HG03571 (cell line): ENCODE measurements at regions not wholly inside any gene's neighbourhood (a gene's known extent, or its start where the extent isn't known, plus 50 kb on each side); places are given as distances from the start of the nearest gene placed in this dataset.
"Not testable (repeated sequence)": the region's sequence is repeated elsewhere in the genome, so short reads cannot be mapped to it uniquely, and the experiment has no call there.

ENCODE experiments used
- ATAC-seq: cut with Tn5 transposase; IDR thresholded peaks from one replicate; pipeline ENCODE4 v1.9.1; 2021; ENCODE audit not compliant: unreplicated experiment

DNA sequence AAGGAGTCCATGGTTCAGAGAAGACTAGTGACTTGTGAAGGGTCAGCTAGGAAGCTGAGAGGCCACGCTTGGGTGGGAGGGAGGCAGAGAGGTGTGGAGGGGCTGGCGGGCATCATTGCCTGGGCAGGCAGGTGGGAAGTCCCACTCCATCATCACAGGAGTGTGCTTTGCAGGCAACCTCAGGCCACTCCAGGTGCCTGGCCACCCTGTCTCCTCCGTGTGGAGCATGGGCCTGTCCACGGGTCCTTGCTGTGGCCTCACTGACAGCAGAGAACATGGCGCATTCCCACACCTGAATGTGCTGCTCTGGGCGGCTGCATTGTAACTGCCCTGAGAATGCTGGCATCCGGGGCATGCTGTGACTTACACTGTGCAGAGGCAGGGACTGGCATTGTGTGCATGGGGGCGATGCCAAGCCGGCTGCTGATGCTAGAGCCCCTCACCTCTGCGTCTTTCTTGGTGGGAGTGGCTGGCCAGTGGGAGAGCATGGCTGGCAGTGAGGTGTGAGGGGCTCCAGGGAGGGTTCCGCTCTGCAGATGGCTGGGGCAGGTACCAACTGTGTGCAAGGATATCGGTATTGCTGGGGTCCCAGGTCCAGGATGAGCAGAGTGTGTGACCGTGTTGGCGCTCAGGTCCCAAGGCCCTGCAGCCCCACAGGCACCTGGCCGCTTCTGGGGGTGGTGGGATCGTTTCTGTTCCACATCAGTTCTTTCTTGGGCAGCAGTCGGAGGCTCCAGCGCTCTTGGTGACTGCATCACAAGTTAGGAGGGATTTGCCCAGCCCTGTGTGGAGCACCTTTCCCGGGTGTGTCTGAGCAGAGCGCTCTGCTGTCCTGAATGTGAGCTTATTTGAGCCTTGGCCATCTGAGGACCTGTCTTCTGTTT is 94.8 kb downstream of the NPIPB11 start:
- no peak for ATAC-seq

GRCh38 chr16:29310852-29311314 is 95.6 kb downstream of the NPIPB11 start:
- ATAC-seq = no peak

DNA sequence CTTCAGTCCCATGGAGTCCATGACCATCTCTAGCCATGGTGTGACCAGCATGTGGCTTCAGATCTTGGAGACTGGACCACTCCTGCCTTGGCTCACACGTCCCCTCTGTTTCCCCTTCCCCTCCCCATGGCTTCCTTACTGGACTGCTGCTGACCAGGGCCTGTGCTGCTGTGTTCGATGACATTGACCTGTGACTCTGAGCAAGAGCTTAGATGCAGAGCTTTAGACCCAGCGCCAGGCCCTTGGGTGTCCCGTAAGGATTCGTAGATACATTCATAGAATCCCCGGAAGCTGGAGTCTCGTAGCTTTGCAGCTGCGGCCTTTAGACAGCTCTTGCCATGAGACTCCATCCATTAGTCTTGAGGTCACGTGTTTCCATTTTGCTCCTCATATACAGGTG is 96.3 kb downstream of the NPIPB11 start:
- ATAC-seq = not testable (repeated sequence)

GRCh38 chr16:29309601-29310000 is 96.9 kb downstream of the NPIPB11 start:
- not testable (repeated sequence) for ATAC-seq

GRCh38 chr16:29308644-29309546 is 97.6 kb downstream of the NPIPB11 start:
- no peak for ATAC-seq

DNA sequence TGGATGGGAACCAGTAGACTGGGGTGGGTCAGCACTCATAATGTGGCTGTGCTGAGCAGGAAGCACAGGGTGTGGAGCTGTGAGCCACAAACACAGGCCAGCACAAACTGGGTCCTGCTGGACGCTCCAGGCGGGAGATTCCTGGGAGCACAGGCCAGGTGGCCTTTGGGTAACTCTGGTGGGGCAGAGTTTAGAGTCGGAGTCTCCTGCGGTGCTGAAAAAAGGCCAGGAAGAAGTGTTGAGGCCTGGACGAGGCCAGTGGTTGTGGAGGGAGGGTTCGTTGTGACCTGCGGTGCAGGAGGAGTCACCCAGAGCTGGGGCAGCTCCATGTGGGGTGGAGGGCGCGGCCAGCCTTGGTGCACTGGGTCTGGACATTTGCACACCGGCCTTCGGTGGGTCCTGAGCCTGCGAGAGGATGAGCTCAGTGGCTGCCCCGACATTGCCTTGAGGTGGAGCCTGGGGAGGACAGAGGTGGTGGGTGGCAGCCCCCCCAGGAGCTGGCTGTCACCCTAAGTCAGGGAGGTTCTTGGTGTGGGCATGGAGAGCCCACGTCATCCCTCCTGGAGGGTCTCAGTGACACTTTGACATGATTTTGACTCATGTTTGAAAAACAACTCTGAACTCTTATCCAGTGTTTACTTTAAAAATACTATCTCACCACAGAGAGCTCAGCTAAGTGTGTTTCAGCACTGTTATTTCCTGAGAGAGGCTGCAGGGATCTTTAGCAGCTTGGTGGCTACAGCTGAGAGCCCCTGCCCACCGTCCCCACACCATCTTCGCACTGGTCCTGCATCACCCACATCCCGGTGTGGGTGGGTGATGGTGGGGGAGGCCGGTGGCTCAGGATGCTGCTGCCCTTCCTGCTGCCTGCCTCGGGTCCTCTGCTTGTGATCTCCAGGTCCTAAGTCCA is 98.7 kb downstream of the NPIPB11 start:
- no peak for ATAC-seq

- no peak for ATAC-seq
Measured at GRCh38 chr16:29306943-29307597, 99.4 kb downstream of the NPIPB11 start.

DNA sequence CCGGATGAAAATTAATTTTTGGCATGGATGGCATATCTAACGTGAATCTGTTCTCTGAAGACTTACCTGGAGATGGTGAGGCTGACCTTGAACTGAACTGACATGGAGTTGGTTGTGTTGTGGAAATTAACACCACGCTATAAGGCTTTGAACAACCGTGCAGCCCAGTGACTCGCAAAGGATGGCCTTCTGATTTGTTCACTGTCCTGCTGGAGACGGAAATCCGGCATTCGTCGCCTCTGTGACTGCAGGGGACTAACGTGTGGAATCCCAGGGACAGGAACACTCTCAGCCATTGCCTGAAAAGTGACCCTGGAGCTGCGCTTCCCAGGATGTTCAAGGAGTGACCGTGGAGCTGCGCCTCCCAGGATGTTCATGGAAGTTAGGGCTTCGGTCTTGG is 100.3 kb downstream of the NPIPB11 start:
- no peak for ATAC-seq

DNA sequence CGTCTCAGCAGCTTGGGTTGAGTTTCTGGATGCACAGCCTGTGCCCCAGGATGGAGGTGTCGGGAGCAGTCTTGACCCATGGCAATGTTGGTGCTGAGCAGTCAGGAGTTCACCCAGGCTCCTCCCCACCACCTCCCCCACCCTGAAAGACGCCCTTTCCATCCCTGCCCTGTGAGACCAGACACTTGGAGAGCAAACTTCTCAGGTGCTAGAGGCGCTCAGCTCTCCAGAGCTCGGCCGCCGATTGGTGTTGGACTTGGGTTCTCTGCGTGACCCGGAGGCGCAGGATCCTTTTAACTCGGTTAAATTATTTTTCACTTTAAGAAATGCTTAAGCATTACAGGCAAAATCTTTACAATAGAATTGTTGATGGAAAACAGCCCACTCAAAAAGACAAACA is 101.5 kb downstream of the NPIPB11 start:
- ATAC-seq = not testable (repeated sequence)

- ATAC-seq = no peak
Measured at GRCh38 chr16:29304251-29304650, 102.3 kb downstream of the NPIPB11 start.

- no peak for ATAC-seq
Measured at GRCh38 chr16:29303520-29303919, 103.0 kb downstream of the NPIPB11 start.

- ATAC-seq = no peak
Measured at GRCh38 chr16:29302976-29303375, 103.5 kb downstream of the NPIPB11 start.

DNA sequence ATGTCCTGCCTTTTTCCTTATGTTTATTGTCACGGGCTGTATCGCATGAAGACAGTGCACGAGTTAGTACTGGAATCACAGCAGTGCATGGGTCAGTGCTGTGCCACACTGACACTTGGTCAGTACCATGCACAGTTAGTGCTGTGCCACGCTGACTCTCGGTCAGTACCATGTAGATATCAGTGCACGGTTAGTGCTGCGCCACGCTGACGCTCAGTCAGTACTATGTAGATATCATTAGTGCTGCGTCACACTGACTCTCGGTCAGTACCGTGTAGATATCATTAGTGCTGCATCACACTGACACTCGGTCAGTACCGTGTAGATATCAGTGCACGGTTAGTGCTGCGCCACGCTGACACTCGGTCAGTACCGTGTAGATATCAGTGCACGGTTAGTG is 104.1 kb downstream of the NPIPB11 start:
- ATAC-seq = not testable (repeated sequence)

DNA sequence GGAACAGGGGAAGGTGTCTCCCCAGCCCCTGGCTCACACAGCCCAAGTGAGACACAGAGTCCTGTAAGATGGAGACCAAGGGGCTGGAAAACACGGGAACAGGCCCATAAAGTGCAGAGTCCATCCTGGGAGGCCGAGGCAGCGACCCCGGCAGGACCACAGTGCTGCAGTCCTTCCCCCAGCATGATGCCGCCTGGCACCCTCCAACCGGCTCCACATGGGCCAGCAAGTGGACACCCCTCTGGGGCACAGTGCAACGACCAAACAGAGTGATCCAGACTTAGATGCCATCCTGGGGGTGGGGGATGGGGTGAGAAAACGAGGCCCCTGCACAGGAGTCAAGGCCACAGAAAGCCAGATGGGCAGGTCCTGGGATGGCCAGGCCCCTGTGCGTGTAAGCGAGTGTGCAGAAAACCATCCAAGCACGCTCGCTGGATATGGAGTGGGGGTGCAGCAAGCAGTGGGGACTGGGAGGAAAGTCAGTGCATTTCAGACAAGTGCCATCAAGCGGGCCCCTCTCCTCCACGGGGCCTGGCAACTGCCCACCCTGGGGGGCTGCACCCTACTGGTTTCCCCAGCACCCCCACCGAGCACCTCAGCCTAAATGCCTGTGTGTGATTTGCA is 104.7 kb downstream of the NPIPB11 start:
- not testable (repeated sequence) for ATAC-seq

DNA sequence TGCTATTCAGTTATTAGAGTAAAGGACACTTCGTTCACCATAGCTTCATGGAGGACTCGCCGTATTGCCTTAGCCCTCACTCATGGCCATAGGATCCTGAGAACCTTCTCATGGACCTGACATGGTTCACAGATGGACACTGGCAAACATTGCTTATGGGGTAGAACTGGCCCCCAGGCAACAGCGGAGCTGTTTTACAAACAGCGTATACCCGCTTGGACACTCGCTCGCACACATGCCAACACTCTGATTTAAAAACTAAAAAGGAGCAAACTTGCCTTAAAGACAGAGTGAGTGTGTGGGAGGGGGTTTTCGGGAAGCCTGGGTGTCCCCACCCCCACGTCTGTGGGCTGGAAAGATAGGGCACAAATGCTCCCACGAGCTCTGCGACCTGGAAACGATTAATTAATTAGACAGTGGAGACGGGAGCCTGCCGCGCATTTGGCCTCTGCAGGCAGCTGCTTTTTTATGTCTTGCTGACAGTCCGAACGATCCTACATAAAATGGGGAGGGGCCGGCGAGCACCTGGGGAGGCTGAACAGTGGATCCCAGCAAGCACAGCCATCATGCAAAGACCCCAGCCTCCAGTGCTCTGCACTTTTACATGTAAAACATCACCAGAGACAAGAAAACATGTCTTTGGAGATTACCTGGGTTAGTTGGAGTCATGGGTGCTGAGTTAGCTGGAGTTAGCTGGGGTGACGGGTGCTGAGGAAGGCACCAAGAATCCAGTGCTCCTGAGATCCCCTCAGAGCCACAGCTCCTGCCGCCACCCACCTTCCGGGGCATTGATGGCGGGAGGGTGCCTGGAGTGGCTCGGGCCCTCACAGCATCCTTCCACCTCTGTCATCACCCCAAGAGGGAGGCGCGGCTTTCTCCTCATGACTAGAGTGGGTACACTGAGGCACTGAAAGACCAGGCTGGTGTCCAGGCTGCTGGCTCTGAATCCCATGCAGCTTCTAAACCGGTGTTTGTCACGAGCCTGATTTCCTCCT is 105.7 kb downstream of the NPIPB11 start:
- ATAC-seq = not testable (repeated sequence)

GRCh38 chr16:29300030-29300491 is 106.5 kb downstream of the NPIPB11 start:
- not testable (repeated sequence) for ATAC-seq

- ATAC-seq = not testable (repeated sequence)
Measured at GRCh38 chr16:29298997-29299396, 107.5 kb downstream of the NPIPB11 start.

- ATAC-seq = not testable (repeated sequence)
Measured at GRCh38 chr16:29298307-29298706, 108.2 kb downstream of the NPIPB11 start.
